Activated B cell treated with CpG ODN at 0.5 μM for 24 hours (primary cell): ENCODE measurements at regions not wholly inside any gene's neighbourhood (a gene's known extent, or its start where the extent isn't known, plus 50 kb on each side); places are given as distances from the start of the nearest gene placed in this dataset.

Experiments used
- ATAC-seq: fragments of 200-7000 bp; cut with Tn5 transposase; one replicate; pipeline ENCODE4 v1.10.0; 2021; ENCODE audit warnings: low read depth, mild to moderate bottlenecking, moderate library complexity
- CTCF ChIA-PET: fragments of 350-600 bp; sonication (Branson Sonifier 250); formaldehyde crosslinking; loops from one replicate; lab custom pipeline; 2021; ENCODE audit warnings: antibody characterized with exemption; lab: Charles Lee
- POLR2A ChIA-PET: fragments of 350-600 bp; sonication (Branson Sonifier 250); formaldehyde crosslinking; loops from one replicate; lab custom pipeline; 2021; ENCODE audit warnings: antibody characterized with exemption; lab: Charles Lee
- DNase-seq: peaks from one replicate; pipeline ENCODE4 v3.0.0; 2022
- H3K27ac Mint-ChIP-seq: one replicate; pipeline ENCODE4 v1.8.0; 2020; ENCODE audit warnings: mixed read lengths
- H3K27me3 Mint-ChIP-seq: one replicate; pipeline ENCODE4 v1.8.0; 2021; ENCODE audit warnings: mixed read lengths
- H3K36me3 Mint-ChIP-seq: one replicate; pipeline ENCODE4 v1.8.0; 2021; ENCODE audit warnings: low read depth, mixed read lengths
- H3K4me1 Mint-ChIP-seq: one replicate; pipeline ENCODE4 v1.8.0; 2021; ENCODE audit warnings: mixed read lengths
- H3K4me3 Mint-ChIP-seq: one replicate; pipeline ENCODE4 v1.8.0; 2020; ENCODE audit warnings: mild to moderate bottlenecking, mixed read lengths
- H3K9me3 Mint-ChIP-seq: one replicate; pipeline ENCODE4 v1.8.0; 2020; ENCODE audit warnings: mixed read lengths
- intact Hi-C: fragments of 100-400 bp; cut with micrococcal nuclease; formaldehyde crosslinking; loops from one replicate; pipeline ENCODE4 v1.15.1; 2024
- TF ChIP-seq, protein P1 (sequence below): fragments of 200-600 bp; IDR thresholded peaks from one replicate; pipeline ENCODE4 v1.8.0; 2022; ENCODE audit warnings: antibody characterized with exemption, mild to moderate bottlenecking

DNA sequence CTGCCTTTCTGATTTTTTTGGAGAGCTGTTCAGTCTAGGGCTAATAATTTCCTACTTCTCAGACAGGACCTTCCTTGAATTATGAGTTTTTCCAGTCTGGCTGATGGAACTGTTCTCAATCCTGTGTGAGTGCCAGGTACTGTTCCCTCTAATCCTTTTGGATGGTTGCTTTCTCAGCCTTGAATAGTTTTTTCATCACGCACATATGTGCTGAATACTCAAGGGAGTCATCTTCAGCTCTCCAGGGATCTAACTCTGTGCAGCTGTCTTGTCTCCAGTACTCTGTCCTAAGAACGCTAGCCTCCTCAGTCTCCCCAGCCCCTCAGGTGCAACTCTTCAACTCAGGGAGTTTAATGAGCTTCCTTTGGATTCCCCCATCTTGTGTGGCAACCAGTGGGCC lies 93.2 kb downstream of the GASK1B start:
- Mint-ChIP-seq H3K27me3 (no peaks in the 10 kb centered on the region), H3K4me1 (no peaks in the 10 kb centered on the region), H3K36me3 (no peaks in the 10 kb centered on the region), H3K4me3 (no peak overlapping the region), H3K9me3 (no peaks in the 10 kb centered on the region), H3K27ac (no peak overlapping the region)
- TF ChIP-seq, protein P1, sequence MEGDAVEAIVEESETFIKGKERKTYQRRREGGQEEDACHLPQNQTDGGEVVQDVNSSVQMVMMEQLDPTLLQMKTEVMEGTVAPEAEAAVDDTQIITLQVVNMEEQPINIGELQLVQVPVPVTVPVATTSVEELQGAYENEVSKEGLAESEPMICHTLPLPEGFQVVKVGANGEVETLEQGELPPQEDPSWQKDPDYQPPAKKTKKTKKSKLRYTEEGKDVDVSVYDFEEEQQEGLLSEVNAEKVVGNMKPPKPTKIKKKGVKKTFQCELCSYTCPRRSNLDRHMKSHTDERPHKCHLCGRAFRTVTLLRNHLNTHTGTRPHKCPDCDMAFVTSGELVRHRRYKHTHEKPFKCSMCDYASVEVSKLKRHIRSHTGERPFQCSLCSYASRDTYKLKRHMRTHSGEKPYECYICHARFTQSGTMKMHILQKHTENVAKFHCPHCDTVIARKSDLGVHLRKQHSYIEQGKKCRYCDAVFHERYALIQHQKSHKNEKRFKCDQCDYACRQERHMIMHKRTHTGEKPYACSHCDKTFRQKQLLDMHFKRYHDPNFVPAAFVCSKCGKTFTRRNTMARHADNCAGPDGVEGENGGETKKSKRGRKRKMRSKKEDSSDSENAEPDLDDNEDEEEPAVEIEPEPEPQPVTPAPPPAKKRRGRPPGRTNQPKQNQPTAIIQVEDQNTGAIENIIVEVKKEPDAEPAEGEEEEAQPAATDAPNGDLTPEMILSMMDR: no peak
- intact Hi-C loops: no loop called here
- CTCF ChIA-PET: no interaction called here
- POLR2A ChIA-PET: no interaction called here
- no peak for DNase-seq
- ATAC-seq: no peak

- no peak overlapping the region for H3K4me3 Mint-ChIP-seq
- DNase-seq: no peak
- no peaks in the 10 kb centered on the region for H3K4me1 Mint-ChIP-seq
- no peaks in the 10 kb centered on the region for H3K27me3 Mint-ChIP-seq
- ChIA-PET POLR2A (no interaction called here), CTCF (no interaction called here)
- intact Hi-C loops: no loop called here
- no peak for ATAC-seq
- no peaks in the 10 kb centered on the region for H3K36me3 Mint-ChIP-seq
- no peak overlapping the region for H3K27ac Mint-ChIP-seq
- H3K9me3 Mint-ChIP-seq: no peaks in the 10 kb centered on the region
- TF ChIP-seq, protein P1: no peak
These were observed 95.0 kb downstream of the GASK1B start for GRCh38 chr4:158077835-158078234.

GRCh38 chr4:158074851-158075250 lies 98.0 kb downstream of the GASK1B start:
- Mint-ChIP-seq H3K4me3 (no peak overlapping the region), H3K36me3 (no peaks in the 10 kb centered on the region), H3K4me1 (no peaks in the 10 kb centered on the region), H3K9me3 (no peaks in the 10 kb centered on the region), H3K27me3 (no peaks in the 10 kb centered on the region), H3K27ac (no peak overlapping the region)
- CTCF ChIA-PET: no interaction called here
- no peak for DNase-seq
- POLR2A ChIA-PET: no interaction called here
- no peak for ATAC-seq
- TF ChIP-seq, protein P1: no peak
- intact Hi-C loops: no loop called here

GRCh38 chr4:158071931-158072330 lies 100.9 kb downstream of the GASK1B start:
- no peak for ATAC-seq
- TF ChIP-seq, protein P1: no peak
- ChIA-PET CTCF (no interaction called here), POLR2A (no interaction called here)
- Mint-ChIP-seq H3K27me3 (no peaks in the 10 kb centered on the region), H3K4me3 (no peak overlapping the region), H3K4me1 (no peaks in the 10 kb centered on the region), H3K36me3 (no peaks in the 10 kb centered on the region), H3K9me3 (no peaks in the 10 kb centered on the region), H3K27ac (no peak overlapping the region)
- intact Hi-C loops: no loop called here
- DNase-seq: no peak

DNA sequence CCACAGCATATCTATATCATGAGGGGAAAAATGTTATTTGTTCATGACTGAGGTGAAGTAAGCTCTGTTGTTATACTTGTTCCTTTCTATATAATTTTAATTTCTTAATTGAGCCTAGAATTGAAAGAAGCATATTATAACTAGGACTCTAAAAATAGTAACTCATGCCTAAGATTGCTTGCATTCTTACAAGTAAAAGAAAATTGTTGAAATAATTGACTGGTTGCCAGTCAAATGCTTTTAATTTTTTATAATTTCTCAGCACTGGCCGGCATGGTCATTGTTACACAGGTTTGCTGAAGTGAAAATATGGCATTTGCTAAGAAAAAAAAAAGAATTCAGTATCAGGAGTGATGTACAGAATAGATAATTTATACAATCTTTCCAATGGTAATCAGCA lies 104.8 kb downstream of the GASK1B start:
- ChIA-PET POLR2A (no interaction called here), CTCF (no interaction called here)
- no peak for DNase-seq
- H3K36me3 Mint-ChIP-seq: no peaks in the 10 kb centered on the region
- intact Hi-C loops: no loop called here
- no peaks in the 10 kb centered on the region for H3K9me3 Mint-ChIP-seq
- no peaks in the 10 kb centered on the region for H3K4me1 Mint-ChIP-seq
- ATAC-seq: no peak
- H3K27me3 Mint-ChIP-seq: no peaks in the 10 kb centered on the region
- no peak overlapping the region for H3K4me3 Mint-ChIP-seq
- TF ChIP-seq, protein P1: no peak
- no peak overlapping the region for H3K27ac Mint-ChIP-seq
